Body of pancreas (tissue), 4 donors: ENCODE measurements at regions not wholly inside any gene's neighbourhood (a gene's known extent, or its start where the extent isn't known, plus 50 kb on each side); places are given as distances from the start of the nearest gene placed in this dataset.

ENCODE experiments used
- ATAC-seq: fragments of 150-250 bp; one replicate; pipeline ENCODE4 v1.9.1; 2016
- DNase-seq, 4 donors: peaks; one replicate each; pipeline ENCODE4 v3.0.0-alpha.2; 2019
- H3K27ac ChIP-seq, 4 donors: fragments of 200-600 bp; sonication (generic); 1 replicate in 3 of 4; 2 replicates in 1 of 4; pipeline versions ENCODE4 v1.5.1 to v1.6.1; 2016 to 2019; ENCODE audit warnings: mild to moderate bottlenecking in 1 of 4, mixed read lengths in 1 of 4, moderate library complexity in 1 of 4
- H3K27me3 ChIP-seq, 2 donors: fragments of 200-600 bp; sonication (generic); one replicate each; pipeline ENCODE4 v1.6.0; 2016; ENCODE audit warnings: mild to moderate bottlenecking in 1 of 2
- H3K36me3 ChIP-seq, 2 donors: fragments of 200-600 bp; sonication (generic); replicated peaks in 1 of 2; 2 replicates each; pipeline ENCODE4 v1.5.1; 2016; ENCODE audit warnings: low read depth in 2 of 2; ENCODE audit not compliant: insufficient read depth in 1 of 2
- H3K4me1 ChIP-seq: fragments of 200-600 bp; sonication (generic); one replicate; pipeline ENCODE4 v1.6.0; 2016
- H3K4me3 ChIP-seq, 2 donors: fragments of 200-600 bp; sonication (generic); 1 replicate in 1 of 2; 2 replicates in 1 of 2; pipeline ENCODE4 v1.5.1; 2016 to 2019
- H3K9me3 ChIP-seq, 3 donors: fragments of 200-600 bp; sonication (generic); 1 replicate in 2 of 3; 2 replicates in 1 of 3; pipeline ENCODE4 v1.5.1; 2016
- POLR2A ChIP-seq, 3 donors: fragments of 450-650 bp; IDR thresholded peaks; one replicate each; pipeline ENCODE4 v1.6.1; 2016; ENCODE audit warnings: antibody characterized with exemption in 3 of 3, mild to moderate bottlenecking in 2 of 3
- WGBS, 2 donors: methylation state at CpG; one replicate each; pipeline ENCODE4 v1.1.5; 2017; 5-methylcytosine and 5-hydroxymethylcytosine counted together
- intact Hi-C: fragments of 100-400 bp; cut with DNase I; formaldehyde crosslinking; loops from one replicate; pipeline ENCODE4 v1.15.1; 2023
- TF ChIP-seq, protein P1 (sequence below), 7 experiments: fragments of 450-650 bp in 4 of 7; fragments of 200-600 bp in 3 of 7; sonication (generic) in 3 of 7; IDR thresholded peaks; one replicate each; pipeline ENCODE4 v1.5.1; 2016 to 2019; ENCODE audit warnings: antibody characterized with exemption in 7 of 7

- H3K4me1 ChIP-seq = peaks cover 50% of the 10 kb centered on the region
- DNase-seq (peak in 1 of 4 donors; percentile 28), ATAC-seq (peak; percentile 47)
- H3K9me3 ChIP-seq = no peaks in the 10 kb centered on the region
- 40 to 41% methylated on average over 6 of the region's 6 CpGs for WGBS, 2 donors
- no peaks in the 10 kb centered on the region for H3K27me3 ChIP-seq
- H3K4me3 ChIP-seq = no peak overlapping the region
- intact Hi-C loops = no loop called here
- peak overlapping the region; percentile 51 to 76 (median 54) for H3K27ac ChIP-seq
- TF ChIP-seq POLR2A (IDR thresholded peaks at IDR 0.05) = no peak
- TF ChIP-seq, protein P1, sequence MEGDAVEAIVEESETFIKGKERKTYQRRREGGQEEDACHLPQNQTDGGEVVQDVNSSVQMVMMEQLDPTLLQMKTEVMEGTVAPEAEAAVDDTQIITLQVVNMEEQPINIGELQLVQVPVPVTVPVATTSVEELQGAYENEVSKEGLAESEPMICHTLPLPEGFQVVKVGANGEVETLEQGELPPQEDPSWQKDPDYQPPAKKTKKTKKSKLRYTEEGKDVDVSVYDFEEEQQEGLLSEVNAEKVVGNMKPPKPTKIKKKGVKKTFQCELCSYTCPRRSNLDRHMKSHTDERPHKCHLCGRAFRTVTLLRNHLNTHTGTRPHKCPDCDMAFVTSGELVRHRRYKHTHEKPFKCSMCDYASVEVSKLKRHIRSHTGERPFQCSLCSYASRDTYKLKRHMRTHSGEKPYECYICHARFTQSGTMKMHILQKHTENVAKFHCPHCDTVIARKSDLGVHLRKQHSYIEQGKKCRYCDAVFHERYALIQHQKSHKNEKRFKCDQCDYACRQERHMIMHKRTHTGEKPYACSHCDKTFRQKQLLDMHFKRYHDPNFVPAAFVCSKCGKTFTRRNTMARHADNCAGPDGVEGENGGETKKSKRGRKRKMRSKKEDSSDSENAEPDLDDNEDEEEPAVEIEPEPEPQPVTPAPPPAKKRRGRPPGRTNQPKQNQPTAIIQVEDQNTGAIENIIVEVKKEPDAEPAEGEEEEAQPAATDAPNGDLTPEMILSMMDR (IDR thresholded peaks at IDR 0.05) = no peak
- no peaks in the 10 kb centered on the region for H3K36me3 ChIP-seq
Measured at GRCh38 chr12:91922674-91923073, 223.0 kb downstream of the BTG1 start.

GRCh38 chr12:91922139-91922538 lies 223.5 kb downstream of the BTG1 start:
- 23 to 32% methylated on average over 1 of the region's 1 CpG for WGBS, 2 donors
- Histone ChIP-seq H3K4me3 (no peak overlapping the region), H3K27me3 (no peaks in the 10 kb centered on the region), H3K27ac (peak overlapping the region; percentile 51 to 76 (median 54)), H3K9me3 (no peaks in the 10 kb centered on the region), H3K36me3 (no peaks in the 10 kb centered on the region), H3K4me1 (peaks cover 48% of the 10 kb centered on the region)
- no peak for ATAC-seq
- no peak for DNase-seq
- intact Hi-C loops = no loop called here
- TF ChIP-seq POLR2A (IDR thresholded peaks at IDR 0.05) = no peak
- TF ChIP-seq, protein P1 (IDR thresholded peaks at IDR 0.05) = no peak

- no peaks in the 10 kb centered on the region for H3K36me3 ChIP-seq
- ATAC-seq = no peak
- no peak for DNase-seq
- H3K27me3 ChIP-seq = no peaks in the 10 kb centered on the region
- peaks cover 42% of the 10 kb centered on the region for H3K4me1 ChIP-seq
- H3K4me3 ChIP-seq = no peak overlapping the region
- no peaks in the 10 kb centered on the region for H3K9me3 ChIP-seq
- 92 to 94% methylated on average over 2 of the region's 2 CpGs for WGBS, 2 donors
- intact Hi-C loops = no loop called here
- TF ChIP-seq POLR2A (IDR thresholded peaks at IDR 0.05) = no peak
- TF ChIP-seq, protein P1 (IDR thresholded peaks at IDR 0.05) = no peak
- no peak overlapping the region for H3K27ac ChIP-seq
Measured at GRCh38 chr12:91921555-91921954, 224.1 kb downstream of the BTG1 start.

DNA sequence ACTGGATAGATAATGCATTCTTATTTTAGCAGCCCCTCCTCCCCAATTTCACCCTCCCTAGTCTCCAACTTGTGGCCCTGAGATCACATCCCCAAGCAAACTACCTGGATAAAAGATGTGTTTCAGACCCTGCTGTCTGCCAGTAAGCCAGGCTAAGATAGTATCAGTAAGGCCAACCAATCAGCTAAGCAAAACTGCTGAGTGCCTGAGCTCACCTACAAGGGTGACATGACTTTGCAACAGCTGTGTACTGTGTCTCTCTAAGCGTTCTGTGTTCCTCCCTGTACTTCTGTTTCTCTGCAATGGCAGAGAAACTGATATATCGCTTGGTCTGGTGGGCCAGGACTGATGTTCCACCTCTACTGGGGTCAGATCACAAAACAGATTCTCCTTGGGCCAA lies 224.9 kb downstream of the BTG1 start:
- intact Hi-C loops = no loop called here
- no peaks in the 10 kb centered on the region for H3K9me3 ChIP-seq
- H3K27me3 ChIP-seq = no peaks in the 10 kb centered on the region
- 94 to 96% methylated on average over 2 of the region's 2 CpGs for WGBS, 2 donors
- ATAC-seq = no peak
- no peak for DNase-seq
- H3K4me1 ChIP-seq = peaks cover 35% of the 10 kb centered on the region
- H3K27ac ChIP-seq = no peak overlapping the region
- no peak overlapping the region for H3K4me3 ChIP-seq
- H3K36me3 ChIP-seq = no peaks in the 10 kb centered on the region
- TF ChIP-seq POLR2A (IDR thresholded peaks at IDR 0.05) = no peak
- TF ChIP-seq, protein P1 (IDR thresholded peaks at IDR 0.05) = no peak

GRCh38 chr12:91920276-91920675 lies 225.4 kb downstream of the BTG1 start:
- H3K4me1 ChIP-seq = peaks cover 31% of the 10 kb centered on the region
- no peak overlapping the region for H3K4me3 ChIP-seq
- ATAC-seq (no peak), DNase-seq (no peak)
- H3K27ac ChIP-seq = no peak overlapping the region
- H3K27me3 ChIP-seq = no peaks in the 10 kb centered on the region
- no peak for TF ChIP-seq POLR2A (IDR thresholded peaks at IDR 0.05)
- TF ChIP-seq, protein P1 (IDR thresholded peaks at IDR 0.05) = no peak
- no peaks in the 10 kb centered on the region for H3K36me3 ChIP-seq
- no peaks in the 10 kb centered on the region for H3K9me3 ChIP-seq
- WGBS, 2 donors = 72 to 80% methylated on average over 2 of the region's 2 CpGs
- intact Hi-C loops = no loop called here
